Trophoblast cell (in vitro differentiated cells and primary cell): ENCODE measurements at regions not wholly inside any gene's neighbourhood (a gene's known extent, or its start where the extent isn't known, plus 50 kb on each side); places are given as distances from the start of the nearest gene placed in this dataset.

Experiments used
- DNase-seq, 2 donors: peaks; one replicate each; pipeline ENCODE4 v3.0.0-alpha.2; 2016
- H2AFZ ChIP-seq: 2 replicates; pipeline ENCODE4 v1.6.1; 2013; ENCODE audit warnings: low read length, moderate library complexity, mild to moderate bottlenecking; ENCODE audit not compliant: insufficient read depth, poor library complexity
- H2AK5ac ChIP-seq: 2 replicates; pipeline ENCODE4 v1.6.1; 2013; ENCODE audit warnings: mild to moderate bottlenecking, low read length
- H2BK120ac ChIP-seq: 2 replicates; pipeline ENCODE4 v1.6.1; 2013; ENCODE audit warnings: low read length, mild to moderate bottlenecking, moderate library complexity; ENCODE audit not compliant: insufficient read depth, poor library complexity
- H2BK12ac ChIP-seq: 2 replicates; pipeline ENCODE4 v1.6.1; 2013; ENCODE audit warnings: mild to moderate bottlenecking, low read length, moderate library complexity
- H2BK5ac ChIP-seq: 2 replicates; pipeline ENCODE4 v1.6.1; 2013; ENCODE audit warnings: low read length, low read depth, moderate library complexity, mild to moderate bottlenecking; ENCODE audit not compliant: poor library complexity
- H3K14ac ChIP-seq: 2 replicates; pipeline ENCODE4 v1.6.1; 2013; ENCODE audit warnings: mild to moderate bottlenecking, low read length
- H3K18ac ChIP-seq: 2 replicates; pipeline ENCODE4 v1.6.1; 2013; ENCODE audit warnings: mild to moderate bottlenecking, low read length
- H3K23ac ChIP-seq: 2 replicates; pipeline ENCODE4 v1.6.1; 2013; ENCODE audit warnings: low read length
- H3K27ac ChIP-seq: 2 replicates; pipeline ENCODE4 v1.5.1; 2013; ENCODE audit warnings: low read depth, mild to moderate bottlenecking, inconsistent platforms, low read length, moderate library complexity
- H3K27me3 ChIP-seq: 2 replicates; pipeline ENCODE4 v1.6.1; 2013; ENCODE audit warnings: inconsistent platforms, mild to moderate bottlenecking, low read length, moderate library complexity; ENCODE audit not compliant: insufficient read depth
- H3K36me3 ChIP-seq, 2 experiments: 1 replicate in 1 of 2; 2 replicates in 1 of 2; pipeline ENCODE4 v1.6.1; 2013; ENCODE audit warnings: low read length in 2 of 2, mild to moderate bottlenecking in 2 of 2, moderate library complexity in 1 of 2; ENCODE audit not compliant: insufficient read depth in 2 of 2, control insufficient read depth in 1 of 2
- H3K4ac ChIP-seq: 2 replicates; pipeline ENCODE4 v1.6.1; 2013; ENCODE audit warnings: low read depth, mild to moderate bottlenecking, low read length, moderate library complexity
- H3K4me1 ChIP-seq, 2 experiments: 1 replicate in 1 of 2; 2 replicates in 1 of 2; pipeline ENCODE4 v1.6.1; 2013; ENCODE audit warnings: low read length in 2 of 2, mild to moderate bottlenecking in 2 of 2, moderate library complexity in 1 of 2; ENCODE audit not compliant: insufficient read depth in 2 of 2, control insufficient read depth in 1 of 2
- H3K4me2 ChIP-seq: 2 replicates; pipeline ENCODE4 v1.6.1; 2013; ENCODE audit warnings: inconsistent platforms, mild to moderate bottlenecking, low read length, moderate library complexity
- H3K4me3 ChIP-seq: 2 replicates; pipeline ENCODE4 v1.5.1; 2013; ENCODE audit warnings: mild to moderate bottlenecking, low read depth, low read length, inconsistent platforms
- H3K79me1 ChIP-seq: one replicate; pipeline ENCODE4 v1.6.1; 2013; ENCODE audit warnings: low read length
- H3K79me2 ChIP-seq: 2 replicates; pipeline ENCODE4 v1.6.1; 2013; ENCODE audit warnings: low read length, mild to moderate bottlenecking; ENCODE audit not compliant: control insufficient read depth, insufficient read depth, poor library complexity
- H3K9ac ChIP-seq: 2 replicates; pipeline ENCODE4 v1.6.1; 2013; ENCODE audit warnings: mild to moderate bottlenecking, low read length
- H3K9me3 ChIP-seq: 2 replicates; pipeline ENCODE4 v1.6.1; 2013; ENCODE audit warnings: low read depth, mild to moderate bottlenecking, control low read depth, inconsistent platforms, low read length; ENCODE audit not compliant: insufficient read depth
- H4K12ac ChIP-seq: 2 replicates; pipeline ENCODE4 v1.6.1; 2013; ENCODE audit warnings: low read depth, mild to moderate bottlenecking, low read length, moderate library complexity
- H4K8ac ChIP-seq: 2 replicates; pipeline ENCODE4 v1.6.1; 2013; ENCODE audit warnings: low read depth, mild to moderate bottlenecking, low read length, moderate library complexity
- H4K91ac ChIP-seq: one replicate; pipeline ENCODE4 v1.6.1; 2013; ENCODE audit warnings: low read depth, mild to moderate bottlenecking, low read length, moderate library complexity
- WGBS: extraction: QIAGEN DNeasy Blood & Tissue Kit; methylation state at CpG from one replicate; pipeline ENCODE4 v1.1.7; 2013; ENCODE audit warnings: missing lambda C conversion rate; ENCODE audit not compliant: insufficient read length, insufficient coverage; ENCODE audit errors: extremely low coverage; 5-methylcytosine and 5-hydroxymethylcytosine counted together

DNA sequence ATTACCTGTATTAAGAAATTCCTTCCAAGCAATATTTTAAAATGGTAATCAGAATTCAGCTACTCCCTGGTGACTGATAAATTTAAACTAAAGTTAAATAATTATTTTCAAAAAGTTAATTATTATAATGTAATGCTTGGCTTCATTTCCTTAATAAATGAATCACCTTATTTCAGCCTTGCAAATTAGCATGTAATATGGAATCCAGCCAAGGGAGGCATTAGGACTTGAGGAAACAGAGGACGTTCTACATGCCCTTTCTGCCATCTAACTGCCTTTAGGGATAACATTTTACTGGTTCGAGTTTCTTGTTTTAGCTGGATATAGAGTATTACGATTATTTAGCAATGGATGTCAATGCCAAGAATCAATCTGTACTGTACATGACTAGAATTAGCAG, 636.3 kb downstream of the TSN start:
- H2BK12ac ChIP-seq = no peak overlapping the region

GRCh38 chr2:122395687-122396086, 640.2 kb downstream of the TSN start:
- Histone ChIP-seq H3K18ac (no peak overlapping the region), H4K8ac (no peak overlapping the region), H2BK120ac (no peak overlapping the region), H3K9ac (no peak overlapping the region), H3K27ac (no peak overlapping the region), H4K12ac (no peak overlapping the region), H2AFZ (no peak overlapping the region), H3K27me3 (no peaks in the 10 kb centered on the region), H2AK5ac (no peak overlapping the region), H3K79me2 (no peaks in the 10 kb centered on the region), H2BK5ac (no peak overlapping the region), H3K4me3 (peak overlapping the region; percentile 44), H3K4me2 (no peak overlapping the region), H3K9me3 (no peaks in the 10 kb centered on the region), H3K4ac (no peak overlapping the region), H4K91ac (no peak overlapping the region), H3K4me1 (no peaks in the 10 kb centered on the region), H3K23ac (peak overlapping the region; percentile 100), H2BK12ac (no peak overlapping the region), H3K14ac (no peak overlapping the region), H3K79me1 (no peaks in the 10 kb centered on the region), H3K36me3 (no peaks in the 10 kb centered on the region)
- WGBS = no CpG with 5 or more reads among the region's 6 CpGs
- no peak for DNase-seq

More for the DNA sequence above, 636.3 kb downstream of the TSN start:
- Histone ChIP-seq H2AFZ (no peak overlapping the region), H3K4me1 (no peaks in the 10 kb centered on the region), H3K27me3 (no peaks in the 10 kb centered on the region), H4K91ac (no peak overlapping the region), H3K23ac (no peak overlapping the region), H3K79me2 (no peaks in the 10 kb centered on the region), H3K4me2 (no peak overlapping the region), H3K18ac (no peak overlapping the region), H2BK120ac (no peak overlapping the region), H3K27ac (no peak overlapping the region), H3K79me1 (no peaks in the 10 kb centered on the region), H2AK5ac (no peak overlapping the region), H2BK5ac (no peak overlapping the region), H3K9ac (no peak overlapping the region), H3K4me3 (no peak overlapping the region), H3K9me3 (peaks cover 5% of the 10 kb centered on the region), H3K4ac (no peak overlapping the region), H3K36me3 (no peaks in the 10 kb centered on the region), H3K14ac (no peak overlapping the region), H4K12ac (no peak overlapping the region), H4K8ac (no peak overlapping the region)
- no peak for DNase-seq
- WGBS = no CpG with 5 or more reads among the region's 3 CpGs

GRCh38 chr2:122411231-122411630, 655.8 kb downstream of the TSN start:
- WGBS = no CpG with 5 or more reads among the region's 5 CpGs
- H3K4me3 ChIP-seq = no peak overlapping the region
- H3K18ac ChIP-seq = no peak overlapping the region
- H3K27me3 ChIP-seq = no peaks in the 10 kb centered on the region
- no peak overlapping the region for H4K8ac ChIP-seq
- no peak overlapping the region for H3K14ac ChIP-seq
- H3K79me2 ChIP-seq = no peaks in the 10 kb centered on the region
- H3K27ac ChIP-seq = no peak overlapping the region
- H3K9ac ChIP-seq = no peak overlapping the region
- H4K91ac ChIP-seq = no peak overlapping the region
- H2BK12ac ChIP-seq = no peak overlapping the region
- H4K12ac ChIP-seq = no peak overlapping the region
- no peak for DNase-seq
- no peak overlapping the region for H2BK120ac ChIP-seq
- no peak overlapping the region for H2AFZ ChIP-seq
- H2AK5ac ChIP-seq = no peak overlapping the region
- no peaks in the 10 kb centered on the region for H3K9me3 ChIP-seq
- no peaks in the 10 kb centered on the region for H3K36me3 ChIP-seq
- H3K4me2 ChIP-seq = no peak overlapping the region
- H3K23ac ChIP-seq = no peak overlapping the region
- no peak overlapping the region for H3K4ac ChIP-seq
- H3K79me1 ChIP-seq = no peaks in the 10 kb centered on the region
- H3K4me1 ChIP-seq = no peaks in the 10 kb centered on the region
- H2BK5ac ChIP-seq = no peak overlapping the region

GRCh38 chr2:122412360-122412759, 656.9 kb downstream of the TSN start:
- Histone ChIP-seq H3K79me2 (no peaks in the 10 kb centered on the region), H2BK12ac (no peak overlapping the region), H3K9me3 (no peaks in the 10 kb centered on the region), H3K36me3 (no peaks in the 10 kb centered on the region), H3K4me2 (no peak overlapping the region), H2AFZ (no peak overlapping the region), H4K12ac (no peak overlapping the region), H3K9ac (no peak overlapping the region), H3K27me3 (no peaks in the 10 kb centered on the region), H2AK5ac (no peak overlapping the region), H2BK5ac (no peak overlapping the region), H3K4me1 (no peaks in the 10 kb centered on the region), H4K8ac (no peak overlapping the region), H3K14ac (no peak overlapping the region), H3K4ac (no peak overlapping the region), H2BK120ac (no peak overlapping the region), H3K18ac (no peak overlapping the region), H4K91ac (no peak overlapping the region), H3K23ac (no peak overlapping the region), H3K27ac (no peak overlapping the region), H3K4me3 (no peak overlapping the region), H3K79me1 (no peaks in the 10 kb centered on the region)
- no CpG with 5 or more reads among the region's 6 CpGs for WGBS
- no peak for DNase-seq
